H9 (cell line): ENCODE measurements at regions not wholly inside any gene's neighbourhood (a gene's known extent, or its start where the extent isn't known, plus 50 kb on each side); places are given as distances from the start of the nearest gene placed in this dataset.

ENCODE experiments used
- DNase-seq: peaks from one replicate; pipeline ENCODE4 v3.0.0-alpha.2; 2017
- H2AFZ ChIP-seq: one replicate; pipeline ENCODE4 v1.6.1; 2013; ENCODE audit warnings: mild to moderate bottlenecking, low read length, control low read depth, moderate library complexity
- H2AK5ac ChIP-seq: 2 replicates; pipeline ENCODE4 v1.6.1; 2013; ENCODE audit warnings: low read length, control low read depth, mixed read lengths; ENCODE audit not compliant: insufficient read length
- H2BK120ac ChIP-seq: one replicate; pipeline ENCODE4 v1.6.1; 2013; ENCODE audit warnings: low read depth, mild to moderate bottlenecking, low read length, control low read depth, inconsistent platforms; ENCODE audit not compliant: poor library complexity, severe bottlenecking
- H2BK12ac ChIP-seq: 2 replicates; pipeline ENCODE4 v1.6.1; 2013; ENCODE audit warnings: low read length, control low read depth, mixed read lengths, low read depth; ENCODE audit not compliant: insufficient read length
- H2BK15ac ChIP-seq: 2 replicates; pipeline ENCODE4 v1.6.1; 2013; ENCODE audit warnings: low read depth, low read length, control low read depth
- H2BK20ac ChIP-seq: one replicate; pipeline ENCODE4 v1.6.1; 2013; ENCODE audit warnings: low read depth, mild to moderate bottlenecking, low read length, control low read depth, inconsistent platforms; ENCODE audit not compliant: poor library complexity, severe bottlenecking
- H2BK5ac ChIP-seq: 2 replicates; pipeline ENCODE4 v1.6.1; 2013; ENCODE audit warnings: low read length, control low read depth, mixed read lengths; ENCODE audit not compliant: insufficient read length
- H3K14ac ChIP-seq: 2 replicates; pipeline ENCODE4 v1.6.1; 2013; ENCODE audit warnings: low read length, control low read depth; ENCODE audit not compliant: insufficient read depth
- H3K18ac ChIP-seq: 2 replicates; pipeline ENCODE4 v1.6.1; 2013; ENCODE audit warnings: low read depth, mild to moderate bottlenecking, mixed read lengths, low read length, control low read depth; ENCODE audit not compliant: insufficient read length
- H3K23ac ChIP-seq: 2 replicates; pipeline ENCODE4 v1.6.1; 2013; ENCODE audit warnings: low read length, control low read depth, mixed read lengths, low read depth; ENCODE audit not compliant: insufficient read length
- H3K23me2 ChIP-seq: 2 replicates; pipeline ENCODE4 v1.6.1; 2013; ENCODE audit warnings: low read depth, mild to moderate bottlenecking, mixed read lengths, low read length, control low read depth; ENCODE audit not compliant: insufficient read length, poor library complexity, severe bottlenecking
- H3K27ac ChIP-seq: 2 replicates; pipeline ENCODE4 v1.5.1; 2013; ENCODE audit warnings: low read length, control low read depth, mixed read lengths, low read depth; ENCODE audit not compliant: insufficient read length
- H3K27me3 ChIP-seq: 2 replicates; pipeline ENCODE4 v1.6.1; 2013; ENCODE audit warnings: low read length, control low read depth, inconsistent platforms; ENCODE audit not compliant: insufficient read depth
- H3K4ac ChIP-seq: 2 replicates; pipeline ENCODE4 v1.6.1; 2013; ENCODE audit warnings: low read depth, mild to moderate bottlenecking, control low read depth, inconsistent platforms, low read length, moderate library complexity
- H3K4me1 ChIP-seq: 2 replicates; pipeline ENCODE4 v1.6.1; 2013; ENCODE audit warnings: low read length, control low read depth, inconsistent platforms; ENCODE audit not compliant: insufficient read depth
- H3K4me2 ChIP-seq: 2 replicates; pipeline ENCODE4 v1.6.1; 2013; ENCODE audit warnings: low read length, control low read depth, mixed read lengths; ENCODE audit not compliant: insufficient read length, insufficient read depth
- H3K56ac ChIP-seq: 2 replicates; pipeline ENCODE4 v1.6.1; 2013; ENCODE audit warnings: low read depth, mild to moderate bottlenecking, mixed read lengths, low read length, control low read depth; ENCODE audit not compliant: insufficient read length
- H3K79me1 ChIP-seq: 2 replicates; pipeline ENCODE4 v1.6.1; 2013; ENCODE audit warnings: low read depth, mild to moderate bottlenecking, moderate library complexity, low read length, control low read depth, inconsistent platforms; ENCODE audit not compliant: insufficient read depth, poor library complexity, severe bottlenecking
- H3K79me2 ChIP-seq: 2 replicates; pipeline ENCODE4 v1.6.1; 2013; ENCODE audit warnings: low read length, control low read depth, inconsistent platforms; ENCODE audit not compliant: insufficient read depth
- H3K9ac ChIP-seq: 2 replicates; pipeline ENCODE4 v1.6.1; 2013; ENCODE audit warnings: low read length, control low read depth, mixed read lengths; ENCODE audit not compliant: insufficient read length; ENCODE audit errors: extremely low read depth
- H3K9me3 ChIP-seq: one replicate; pipeline ENCODE4 v1.6.1; 2013; ENCODE audit warnings: low read depth, low read length, inconsistent platforms; ENCODE audit not compliant: control insufficient read depth
- H3T11ph ChIP-seq: one replicate; pipeline ENCODE4 v1.6.1; 2013; ENCODE audit warnings: mild to moderate bottlenecking, low read length, control low read depth, inconsistent platforms
- H4K20me1 ChIP-seq: one replicate; pipeline ENCODE4 v1.6.1; 2013; ENCODE audit not compliant: control insufficient read depth, insufficient read length, insufficient read depth
- H4K5ac ChIP-seq: 2 replicates; pipeline ENCODE4 v1.6.1; 2013; ENCODE audit warnings: low read depth, mild to moderate bottlenecking, mixed read lengths, low read length, control low read depth; ENCODE audit not compliant: insufficient read length
- H4K8ac ChIP-seq: replicated peaks from 2 replicates; pipeline ENCODE4 v1.6.1; 2013; ENCODE audit warnings: low read length, control low read depth, mixed read lengths, low read depth; ENCODE audit not compliant: insufficient read length
- H4K91ac ChIP-seq: 2 replicates; pipeline ENCODE4 v1.6.1; 2013; ENCODE audit warnings: low read depth, mild to moderate bottlenecking, moderate library complexity, mixed read lengths, low read length, control low read depth; ENCODE audit not compliant: insufficient read length
- H3K27ac Mint-ChIP-seq, 3 experiments: 2 replicates in 2 of 3; 3 replicates in 1 of 3; pipeline ENCODE4 v1.8.0; 2020 to 2021; ENCODE audit warnings: mixed read lengths in 3 of 3, mild to moderate bottlenecking in 1 of 3, moderate library complexity in 1 of 3
- H3K27me3 Mint-ChIP-seq: 2 replicates; pipeline ENCODE4 v1.8.0; 2021; ENCODE audit warnings: low read depth, mild to moderate bottlenecking, moderate library complexity, mixed read lengths
- H3K36me3 Mint-ChIP-seq, 3 experiments: 2 replicates in 2 of 3; 3 replicates in 1 of 3; pipeline ENCODE4 v1.8.0; 2020 to 2021; ENCODE audit warnings: low read depth in 3 of 3, mixed read lengths in 3 of 3; ENCODE audit not compliant: insufficient read depth in 1 of 3
- H3K4me1 Mint-ChIP-seq, 2 experiments: 2 replicates each; pipeline ENCODE4 v1.8.0; 2020; ENCODE audit warnings: mixed read lengths in 2 of 2
- H3K4me3 Mint-ChIP-seq, 2 experiments: 2 replicates in 1 of 2; 3 replicates in 1 of 2; pipeline ENCODE4 v1.8.0; 2020 to 2021; ENCODE audit warnings: mild to moderate bottlenecking in 2 of 2, mixed read lengths in 2 of 2, moderate library complexity in 1 of 2
- H3K9me3 Mint-ChIP-seq, 2 experiments: 2 replicates in 1 of 2; 3 replicates in 1 of 2; pipeline ENCODE4 v1.8.0; 2020; ENCODE audit warnings: mild to moderate bottlenecking in 2 of 2, mixed read lengths in 2 of 2, moderate library complexity in 1 of 2
- CTCF ChIP-seq: fragments of 200-600 bp; sonication (generic); conservative IDR thresholded peaks from 3 replicates; pipeline ENCODE4 v1.8.0; 2021; ENCODE audit warnings: antibody characterized with exemption, mild to moderate bottlenecking
- WGBS: extraction: QIAGEN DNeasy Blood & Tissue Kit; methylation state at CpG from one replicate; pipeline ENCODE4 v1.1.7; 2013; ENCODE audit warnings: missing lambda C conversion rate, low lambda C conversion rate, mixed read lengths; ENCODE audit not compliant: insufficient read length; ENCODE audit errors: extremely low coverage; 5-methylcytosine and 5-hydroxymethylcytosine counted together

GRCh38 chr12:115619889-115620288 is 657.6 kb downstream of the MED13L start:
- Histone ChIP-seq H2BK120ac (no peak overlapping the region), H3K4me2 (no peak overlapping the region), H3K9ac (no peak overlapping the region), H4K5ac (no peak overlapping the region), H3T11ph (no peak overlapping the region), H3K56ac (no peak overlapping the region), H3K79me1 (no peaks in the 10 kb centered on the region), H2AFZ (no peak overlapping the region), H3K4ac (no peak overlapping the region), H2BK15ac (no peak overlapping the region), H3K27me3 (no peaks in the 10 kb centered on the region), H3K18ac (no peak overlapping the region), H4K20me1 (no peaks in the 10 kb centered on the region), H3K23ac (no peak overlapping the region), H3K4me1 (peaks cover 2% of the 10 kb centered on the region; the same call in 1 of the 2 replicates), H3K79me2 (no peaks in the 10 kb centered on the region), H2BK20ac (no peak overlapping the region), H3K27ac (no peak overlapping the region), H2AK5ac (no peak overlapping the region), H2BK12ac (no peak overlapping the region), H3K23me2 (no peaks in the 10 kb centered on the region), H4K8ac (no peak overlapping the region), H3K9me3 (no peaks in the 10 kb centered on the region), H3K14ac (no peak overlapping the region), H4K91ac (no peak overlapping the region), H2BK5ac (no peak overlapping the region)
- Mint-ChIP-seq H3K36me3 (peaks cover 0 to 7% (median 0%) of the 10 kb centered on the region in 3 experiments; a peak in 1 of 7 replicates), H3K4me3 (no peak overlapping the region), H3K27ac (no peak overlapping the region), H3K27me3 (peaks cover 3% of the 10 kb centered on the region), H3K4me1 (peaks cover 8 to 14% of the 10 kb centered on the region in 2 experiments), H3K9me3 (peaks cover 0 to under 1% of the 10 kb centered on the region in 2 experiments; a peak in 2 of 5 replicates)
- WGBS, result no CpG with 5 or more reads among the region's 3 CpGs
- TF ChIP-seq CTCF, result no peak
- DNase-seq, result peak; percentile 61
